GM12875 (cell line): ENCODE measurements at regions not wholly inside any gene's neighbourhood (a gene's known extent, or its start where the extent isn't known, plus 50 kb on each side); places are given as distances from the start of the nearest gene placed in this dataset.

ENCODE experiments used
- H3K4me3 ChIP-seq: one replicate; pipeline ENCODE4 v1.5.1; 2011; ENCODE audit warnings: low read depth, low read length, control low read depth
- TF ChIP-seq, protein P1 (sequence below): IDR thresholded peaks from 2 replicates; pipeline ENCODE4 v1.5.1; 2011; ENCODE audit warnings: low read depth, mild to moderate bottlenecking, control low read depth, inconsistent platforms, low read length, moderate library complexity, borderline replicate concordance; ENCODE audit not compliant: insufficient read depth

DNA sequence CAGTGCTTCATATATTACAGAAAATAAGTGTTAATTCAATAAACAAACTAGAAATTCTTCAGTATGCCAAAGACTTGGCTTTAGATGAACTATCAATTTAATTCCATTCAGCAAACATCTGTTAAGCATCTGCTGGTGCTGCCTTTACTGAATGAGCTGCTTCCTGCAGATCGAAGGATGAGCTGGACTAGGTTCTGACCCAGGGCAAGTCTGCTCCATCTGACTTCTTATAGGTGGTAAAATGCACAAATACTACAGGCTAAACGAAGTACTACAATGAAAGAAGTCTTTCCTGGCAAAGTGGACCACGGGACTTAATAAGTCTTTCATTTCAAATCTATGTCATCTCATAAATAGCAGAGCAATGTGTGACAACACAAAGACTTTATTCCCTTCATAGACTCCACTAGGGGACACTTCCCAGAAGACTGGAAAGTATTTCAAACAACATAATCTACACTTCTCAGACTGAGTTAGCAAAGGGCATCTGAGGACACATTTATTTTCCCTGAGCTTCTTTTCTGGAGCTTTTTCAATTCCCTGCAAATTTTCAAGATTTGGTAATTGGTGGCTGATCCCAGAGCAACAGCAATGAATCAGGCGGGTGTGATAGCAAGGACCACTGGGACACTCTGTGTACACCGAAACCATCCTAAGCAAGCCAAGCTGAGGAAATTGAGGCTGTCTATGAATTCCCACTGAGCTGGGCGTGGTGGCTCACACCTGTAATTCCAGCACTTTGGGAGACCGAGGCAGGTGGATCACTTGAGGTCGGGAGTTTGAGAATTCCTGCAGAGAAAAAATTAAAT, 108.9 kb upstream of the FRMD4A start:
- TF ChIP-seq, protein P1, sequence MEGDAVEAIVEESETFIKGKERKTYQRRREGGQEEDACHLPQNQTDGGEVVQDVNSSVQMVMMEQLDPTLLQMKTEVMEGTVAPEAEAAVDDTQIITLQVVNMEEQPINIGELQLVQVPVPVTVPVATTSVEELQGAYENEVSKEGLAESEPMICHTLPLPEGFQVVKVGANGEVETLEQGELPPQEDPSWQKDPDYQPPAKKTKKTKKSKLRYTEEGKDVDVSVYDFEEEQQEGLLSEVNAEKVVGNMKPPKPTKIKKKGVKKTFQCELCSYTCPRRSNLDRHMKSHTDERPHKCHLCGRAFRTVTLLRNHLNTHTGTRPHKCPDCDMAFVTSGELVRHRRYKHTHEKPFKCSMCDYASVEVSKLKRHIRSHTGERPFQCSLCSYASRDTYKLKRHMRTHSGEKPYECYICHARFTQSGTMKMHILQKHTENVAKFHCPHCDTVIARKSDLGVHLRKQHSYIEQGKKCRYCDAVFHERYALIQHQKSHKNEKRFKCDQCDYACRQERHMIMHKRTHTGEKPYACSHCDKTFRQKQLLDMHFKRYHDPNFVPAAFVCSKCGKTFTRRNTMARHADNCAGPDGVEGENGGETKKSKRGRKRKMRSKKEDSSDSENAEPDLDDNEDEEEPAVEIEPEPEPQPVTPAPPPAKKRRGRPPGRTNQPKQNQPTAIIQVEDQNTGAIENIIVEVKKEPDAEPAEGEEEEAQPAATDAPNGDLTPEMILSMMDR: no peak
- no peak overlapping the region for H3K4me3 ChIP-seq

DNA sequence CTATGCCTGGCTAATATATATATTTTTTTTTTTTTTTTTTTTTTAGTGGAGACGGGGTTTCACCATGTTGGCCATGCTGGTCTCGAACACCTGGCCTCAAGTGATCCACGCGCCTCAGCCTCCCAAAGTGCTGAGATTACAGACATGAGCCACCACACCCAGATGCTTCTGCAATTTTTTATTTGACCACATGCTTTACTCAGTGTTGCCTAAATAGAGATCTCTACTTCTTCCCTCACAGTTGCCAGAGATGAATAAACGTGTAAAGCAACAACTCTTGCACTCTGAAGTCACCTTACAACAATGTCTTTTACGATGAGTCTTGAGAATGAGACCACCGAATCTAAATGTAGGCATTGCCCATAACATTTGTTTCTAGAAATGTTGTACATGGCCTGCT, 107.9 kb upstream of the FRMD4A start:
- TF ChIP-seq, protein P1: no peak
- H3K4me3 ChIP-seq: no peak overlapping the region

DNA sequence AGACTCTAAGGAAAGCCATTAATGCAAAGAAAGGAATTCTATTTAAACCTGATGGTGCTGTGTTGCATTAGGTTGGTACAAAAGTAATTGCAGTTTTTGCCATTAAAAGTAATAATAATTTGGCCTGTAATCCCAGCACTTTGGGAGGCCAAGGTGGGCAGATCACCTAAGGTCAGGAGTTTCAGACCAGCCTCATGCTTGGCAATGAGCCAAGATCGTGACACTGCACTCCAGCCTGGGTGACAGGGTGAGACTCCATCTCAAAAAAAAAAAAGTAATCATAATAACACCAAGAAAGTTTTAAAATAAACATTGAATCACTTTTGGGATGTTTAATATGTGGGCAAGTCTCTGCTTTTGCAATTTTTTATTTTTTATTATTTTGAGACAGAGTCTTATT, 107.3 kb upstream of the FRMD4A start:
- TF ChIP-seq, protein P1: no peak
- H3K4me3 ChIP-seq: no peak overlapping the region

DNA sequence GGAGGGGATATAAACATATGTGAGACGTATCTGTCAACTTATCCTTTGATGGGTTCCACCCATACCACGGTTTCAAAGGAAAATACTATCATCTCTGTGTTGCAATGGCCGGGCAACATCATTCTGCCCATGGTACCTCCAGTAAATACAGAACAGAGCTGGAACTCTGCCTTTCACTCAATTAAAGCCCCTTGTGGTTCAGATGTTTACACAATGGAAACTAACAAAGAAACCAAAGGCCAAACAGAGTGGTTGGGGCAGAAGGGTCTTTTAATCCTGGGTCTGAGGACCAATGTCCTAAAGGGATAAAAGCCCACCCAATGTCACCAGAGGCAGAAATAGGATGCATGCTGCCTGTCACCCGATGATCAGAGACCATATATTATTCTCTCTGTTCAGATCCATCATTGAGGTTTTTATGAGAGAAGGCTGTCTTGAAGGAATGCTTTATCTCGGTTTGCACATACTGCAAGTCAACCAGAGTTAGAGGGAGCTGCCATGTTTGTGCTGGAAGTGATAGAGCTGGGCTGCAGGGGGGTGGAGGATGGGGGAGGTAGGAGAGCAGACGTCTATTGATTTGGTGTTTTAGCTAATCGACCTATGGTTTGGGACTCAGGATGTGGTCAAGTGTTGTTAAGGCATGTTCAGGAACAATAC, 105.4 kb upstream of the FRMD4A start:
- TF ChIP-seq, protein P1: no peak
- H3K4me3 ChIP-seq: no peak overlapping the region

DNA sequence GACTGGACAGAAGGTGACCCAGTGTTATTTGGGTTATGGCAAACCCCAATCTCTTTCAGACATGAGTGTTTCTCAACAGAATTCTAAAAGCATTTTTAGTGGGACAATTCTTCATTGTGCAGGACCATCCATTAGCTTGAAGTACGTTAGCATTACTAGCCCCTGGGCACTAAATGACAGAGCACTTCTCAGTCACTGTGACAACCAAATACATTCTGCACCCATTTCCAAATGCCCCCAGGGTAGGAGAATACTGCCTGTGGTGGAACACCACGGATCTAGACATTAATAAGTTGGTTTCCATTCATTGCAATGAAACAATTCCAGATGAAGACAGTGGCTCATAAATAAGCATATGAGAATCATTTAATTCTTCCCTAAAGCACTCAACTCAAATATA, 102.4 kb upstream of the FRMD4A start:
- TF ChIP-seq, protein P1: no peak
- H3K4me3 ChIP-seq: no peak overlapping the region

DNA sequence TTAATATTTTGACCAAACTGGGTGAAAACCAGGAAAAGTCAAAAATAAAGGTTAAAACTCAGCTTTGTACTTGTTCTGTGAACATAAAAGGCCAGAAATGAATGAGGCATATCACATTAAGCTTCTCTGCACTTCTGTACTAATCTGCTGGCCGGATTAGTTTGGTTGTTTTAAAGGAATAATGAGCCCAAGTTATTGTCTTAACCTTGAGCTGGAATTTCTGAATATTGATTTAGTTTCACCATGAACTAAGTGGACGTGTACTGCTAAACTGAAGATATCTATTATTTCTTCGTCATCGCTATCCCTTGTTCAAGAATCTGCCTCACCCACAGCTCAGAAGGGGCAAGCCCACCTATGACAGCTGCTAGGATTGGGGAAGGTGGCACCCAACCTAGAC, 101.1 kb upstream of the FRMD4A start:
- TF ChIP-seq, protein P1: no peak
- no peak overlapping the region for H3K4me3 ChIP-seq
